ENCODE measurements at regions not wholly inside any gene's neighbourhood (a gene's known extent, or its start where the extent isn't known, plus 50 kb on each side); places are given as distances from the start of the nearest gene placed in this dataset.

DNA sequence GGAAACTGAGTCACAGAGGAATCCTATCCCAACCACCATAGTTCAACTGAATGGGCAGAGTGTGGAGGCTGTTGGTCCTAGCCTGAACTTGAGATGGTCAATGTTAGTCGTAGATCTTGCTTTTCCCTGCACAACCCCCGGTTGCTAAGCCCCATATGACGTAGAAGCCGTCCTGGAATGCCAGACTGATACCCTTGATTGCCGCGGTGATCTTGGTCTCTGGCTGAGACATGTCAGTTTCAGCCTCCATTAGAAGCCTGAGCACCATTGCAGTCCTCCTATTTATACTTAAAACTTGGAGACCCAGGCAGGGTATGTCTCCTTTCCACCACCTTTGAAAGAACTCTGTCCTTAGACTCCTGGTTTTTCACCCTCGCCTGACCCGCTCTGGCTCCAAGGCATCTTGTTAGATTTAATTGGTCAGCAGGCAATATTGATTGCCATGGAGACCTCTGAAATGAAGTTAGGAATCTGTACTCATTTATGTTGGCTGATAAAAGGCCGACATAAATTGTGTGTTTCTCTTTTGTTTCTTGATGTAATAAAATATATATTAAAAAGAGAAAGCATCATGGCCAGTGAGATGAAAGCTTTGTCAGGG, 53.4 kb downstream of the RPLP1 start:
- TF ChIP-seq, protein P1, sequence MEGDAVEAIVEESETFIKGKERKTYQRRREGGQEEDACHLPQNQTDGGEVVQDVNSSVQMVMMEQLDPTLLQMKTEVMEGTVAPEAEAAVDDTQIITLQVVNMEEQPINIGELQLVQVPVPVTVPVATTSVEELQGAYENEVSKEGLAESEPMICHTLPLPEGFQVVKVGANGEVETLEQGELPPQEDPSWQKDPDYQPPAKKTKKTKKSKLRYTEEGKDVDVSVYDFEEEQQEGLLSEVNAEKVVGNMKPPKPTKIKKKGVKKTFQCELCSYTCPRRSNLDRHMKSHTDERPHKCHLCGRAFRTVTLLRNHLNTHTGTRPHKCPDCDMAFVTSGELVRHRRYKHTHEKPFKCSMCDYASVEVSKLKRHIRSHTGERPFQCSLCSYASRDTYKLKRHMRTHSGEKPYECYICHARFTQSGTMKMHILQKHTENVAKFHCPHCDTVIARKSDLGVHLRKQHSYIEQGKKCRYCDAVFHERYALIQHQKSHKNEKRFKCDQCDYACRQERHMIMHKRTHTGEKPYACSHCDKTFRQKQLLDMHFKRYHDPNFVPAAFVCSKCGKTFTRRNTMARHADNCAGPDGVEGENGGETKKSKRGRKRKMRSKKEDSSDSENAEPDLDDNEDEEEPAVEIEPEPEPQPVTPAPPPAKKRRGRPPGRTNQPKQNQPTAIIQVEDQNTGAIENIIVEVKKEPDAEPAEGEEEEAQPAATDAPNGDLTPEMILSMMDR (IDR thresholded peaks at IDR 0.05) = no peak
- ATAC-seq (ENCODE audit: low FRiP score) = no peak
- DNase-seq (ENCODE audit: low spot score) = no peak

- TF ChIP-seq, protein P1 (IDR thresholded peaks at IDR 0.05) = no peak
- DNase-seq (ENCODE audit: low spot score) (no peak), ATAC-seq (ENCODE audit: low FRiP score) (no peak)
These were observed 56.0 kb downstream of the RPLP1 start for GRCh38 chr15:69508659-69509058.

DNA sequence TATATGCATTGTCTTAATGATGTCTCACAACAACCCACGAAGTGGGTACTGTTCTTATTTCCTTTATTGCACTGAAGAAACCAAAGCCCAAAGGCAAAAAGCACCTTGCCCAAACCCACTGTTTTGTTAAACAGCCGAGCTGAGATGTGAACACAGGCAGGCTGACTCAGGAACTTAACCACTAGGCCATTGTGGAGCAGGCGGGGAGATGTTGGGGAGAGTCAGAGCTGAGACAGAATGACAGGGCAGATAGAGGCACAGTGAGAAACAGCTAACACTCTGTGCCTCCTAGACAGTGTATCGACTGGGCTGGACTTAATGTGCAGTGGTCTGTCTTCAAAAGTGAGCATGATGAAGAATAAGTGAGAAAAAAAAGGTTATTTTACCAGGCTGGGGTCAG, 56.5 kb downstream of the RPLP1 start:
- ATAC-seq (ENCODE audit: low FRiP score) = no peak
- TF ChIP-seq, protein P1 (IDR thresholded peaks at IDR 0.05) = no peak
- DNase-seq (ENCODE audit: low spot score) = no peak

DNA sequence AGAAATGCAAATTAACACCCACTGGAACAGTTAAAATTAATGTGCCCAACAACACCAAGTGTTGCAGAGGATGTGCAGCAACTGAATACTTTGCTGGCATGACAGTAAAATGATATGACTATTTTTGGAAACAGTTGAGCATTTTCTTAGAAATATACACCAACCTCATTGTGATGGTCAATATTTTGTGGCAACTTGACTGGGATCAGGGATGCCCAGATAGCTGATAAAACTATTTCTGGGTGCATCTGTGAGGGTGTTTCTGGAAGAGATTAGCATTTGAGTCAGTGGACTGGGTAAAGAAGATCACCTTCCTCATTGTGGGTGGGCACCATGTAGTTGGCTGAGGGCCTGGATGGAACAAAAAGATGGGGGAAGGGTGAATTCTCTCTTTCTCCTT, 57.9 kb downstream of the RPLP1 start:
- TF ChIP-seq, protein P1 (IDR thresholded peaks at IDR 0.05) = no peak
- no peak for ATAC-seq (ENCODE audit: low FRiP score)
- no peak for DNase-seq (ENCODE audit: low spot score)

DNA sequence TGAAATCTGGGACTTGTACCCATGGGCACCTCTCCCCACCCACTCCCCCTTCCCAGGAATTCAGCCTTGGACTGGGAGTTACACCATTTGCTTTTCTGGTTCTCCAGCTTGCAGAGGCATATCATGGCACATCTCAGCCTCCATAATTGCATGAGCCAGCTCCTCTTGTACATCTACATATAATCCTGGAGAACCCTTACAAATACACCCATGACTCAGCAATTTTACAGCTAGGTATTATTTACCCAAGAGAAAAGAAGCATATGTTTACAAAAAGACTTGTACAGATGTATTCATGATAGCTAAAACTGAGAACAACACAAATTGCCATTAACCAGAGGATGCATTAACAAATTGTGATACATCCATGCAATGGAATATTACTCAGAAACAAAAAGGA, 58.4 kb downstream of the RPLP1 start:
- no peak for DNase-seq (ENCODE audit: low spot score)
- no peak for ATAC-seq (ENCODE audit: low FRiP score)
- TF ChIP-seq, protein P1 (IDR thresholded peaks at IDR 0.05) = no peak

GRCh38 chr15:69511716-69512340, 59.2 kb downstream of the RPLP1 start:
- TF ChIP-seq, protein P1 (IDR thresholded peaks at IDR 0.05) = no peak
- DNase-seq (ENCODE audit: low spot score) = no peak
- ATAC-seq (ENCODE audit: low FRiP score) = no peak

- TF ChIP-seq, protein P1 (IDR thresholded peaks at IDR 0.05) = no peak
- DNase-seq (ENCODE audit: low spot score) (no peak), ATAC-seq (ENCODE audit: low FRiP score) (no peak)
These were observed 60.9 kb downstream of the RPLP1 start for GRCh38 chr15:69513450-69513960.
